ENCODE measurements at regions not wholly inside any gene's neighbourhood (a gene's known extent, or its start where the extent isn't known, plus 50 kb on each side); places are given as distances from the start of the nearest gene placed in this dataset.

DNA sequence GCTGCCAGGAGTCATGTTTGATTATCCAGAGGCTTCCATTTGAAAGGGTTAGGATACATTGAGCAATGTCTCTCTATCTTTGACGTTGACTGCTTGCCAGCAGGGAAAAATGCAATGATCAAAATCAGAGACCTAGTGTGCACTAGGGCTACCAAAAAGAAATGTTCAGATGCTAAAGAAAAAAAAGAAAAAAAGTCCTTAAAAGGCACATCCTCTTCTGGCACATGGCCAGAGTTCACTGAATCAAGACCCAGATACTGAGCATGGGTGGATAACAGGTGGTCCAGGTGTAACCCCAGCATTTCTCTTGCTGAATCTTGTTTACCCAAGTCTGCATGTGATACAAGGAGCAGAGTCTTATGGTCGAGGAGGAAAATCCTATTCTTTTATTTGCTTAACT is 899.3 kb downstream of the SORCS3 start:
- Histone ChIP-seq H3K4me2 (ENCODE audit: low read length) (no peak overlapping the region), H3K36me3 (ENCODE audit: control insufficient read depth in 1 of 2, insufficient read depth in 2 of 2, low read length in 2 of 2) (no peaks in the 10 kb centered on the region), H4K12ac (ENCODE audit: low read depth, low read length) (no peak overlapping the region), H3K27me3 (ENCODE audit: insufficient read depth, low read length) (no peaks in the 10 kb centered on the region), H2BK120ac (ENCODE audit: insufficient read depth, low read length, poor library complexity) (no peak overlapping the region), H4K8ac (ENCODE audit: low read depth, low read length) (no peak overlapping the region), H3K23ac (ENCODE audit: low read length) (no peak overlapping the region), H3K4me1 (ENCODE audit: control insufficient read depth in 1 of 2, insufficient read depth in 2 of 2, low read length in 2 of 2) (no peaks in the 10 kb centered on the region), H3K27ac (ENCODE audit: low read depth, low read length) (no peak overlapping the region), H3K18ac (ENCODE audit: low read length) (no peak overlapping the region), H2BK12ac (ENCODE audit: low read length) (no peak overlapping the region), H2BK5ac (ENCODE audit: low read depth, low read length, poor library complexity) (no peak overlapping the region), H3K9ac (ENCODE audit: low read length) (no peak overlapping the region), H3K79me1 (ENCODE audit: low read length) (no peaks in the 10 kb centered on the region), H3K4ac (ENCODE audit: low read depth, low read length) (no peak overlapping the region), H2AFZ (ENCODE audit: insufficient read depth, low read length, poor library complexity) (no peak overlapping the region), H4K91ac (ENCODE audit: low read depth, low read length) (no peak overlapping the region), H3K14ac (ENCODE audit: low read length) (no peak overlapping the region), H3K79me2 (ENCODE audit: control insufficient read depth, insufficient read depth, low read length, poor library complexity) (no peaks in the 10 kb centered on the region), H3K9me3 (ENCODE audit: insufficient read depth, low read depth, low read length) (no peaks in the 10 kb centered on the region), H3K4me3 (ENCODE audit: low read depth, low read length) (no peak overlapping the region), H2AK5ac (ENCODE audit: low read length) (no peak overlapping the region)
- DNase-seq = no peak
- WGBS (ENCODE audit: extremely low coverage, insufficient coverage, insufficient read length) = no CpG with 5 or more reads among the region's 2 CpGs

DNA sequence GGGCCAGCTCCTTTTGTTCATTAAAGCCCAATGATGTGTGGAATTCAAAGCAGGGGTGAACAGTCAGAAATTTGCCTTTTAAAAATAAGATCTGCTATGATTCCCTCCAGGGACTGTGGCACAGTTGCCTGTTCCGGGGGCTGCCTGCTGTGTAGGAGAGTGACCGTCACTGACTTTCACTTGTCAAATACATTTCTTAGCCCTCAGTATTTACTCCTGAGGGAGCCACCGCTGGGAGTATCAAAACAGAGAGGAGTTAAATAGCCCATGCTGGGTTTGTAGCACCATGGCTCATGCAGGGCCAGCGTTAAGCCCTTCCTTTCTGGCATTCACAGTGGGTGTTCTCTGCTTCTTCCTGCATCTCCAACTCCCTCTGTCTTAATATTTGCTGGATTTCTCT is 897.8 kb downstream of the SORCS3 start:
- Histone ChIP-seq H3K4me1 (ENCODE audit: control insufficient read depth in 1 of 2, insufficient read depth in 2 of 2, low read length in 2 of 2) (no peaks in the 10 kb centered on the region), H3K4me3 (ENCODE audit: low read depth, low read length) (no peak overlapping the region), H3K36me3 (ENCODE audit: control insufficient read depth in 1 of 2, insufficient read depth in 2 of 2, low read length in 2 of 2) (no peaks in the 10 kb centered on the region), H3K79me1 (ENCODE audit: low read length) (no peaks in the 10 kb centered on the region), H4K12ac (ENCODE audit: low read depth, low read length) (no peak overlapping the region), H3K4me2 (ENCODE audit: low read length) (no peak overlapping the region), H3K27ac (ENCODE audit: low read depth, low read length) (no peak overlapping the region), H2BK12ac (ENCODE audit: low read length) (no peak overlapping the region), H2BK120ac (ENCODE audit: insufficient read depth, low read length, poor library complexity) (no peak overlapping the region), H3K14ac (ENCODE audit: low read length) (no peak overlapping the region), H2BK5ac (ENCODE audit: low read depth, low read length, poor library complexity) (no peak overlapping the region), H3K9me3 (ENCODE audit: insufficient read depth, low read depth, low read length) (no peaks in the 10 kb centered on the region), H3K23ac (ENCODE audit: low read length) (no peak overlapping the region), H3K79me2 (ENCODE audit: control insufficient read depth, insufficient read depth, low read length, poor library complexity) (no peaks in the 10 kb centered on the region), H2AFZ (ENCODE audit: insufficient read depth, low read length, poor library complexity) (no peak overlapping the region), H3K27me3 (ENCODE audit: insufficient read depth, low read length) (no peaks in the 10 kb centered on the region), H3K18ac (ENCODE audit: low read length) (no peak overlapping the region), H3K4ac (ENCODE audit: low read depth, low read length) (no peak overlapping the region), H4K91ac (ENCODE audit: low read depth, low read length) (no peak overlapping the region), H3K9ac (ENCODE audit: low read length) (no peak overlapping the region), H4K8ac (ENCODE audit: low read depth, low read length) (no peak overlapping the region), H2AK5ac (ENCODE audit: low read length) (no peak overlapping the region)
- no peak for DNase-seq
- WGBS (ENCODE audit: extremely low coverage, insufficient coverage, insufficient read length) = no CpG with 5 or more reads among the region's 4 CpGs

DNA sequence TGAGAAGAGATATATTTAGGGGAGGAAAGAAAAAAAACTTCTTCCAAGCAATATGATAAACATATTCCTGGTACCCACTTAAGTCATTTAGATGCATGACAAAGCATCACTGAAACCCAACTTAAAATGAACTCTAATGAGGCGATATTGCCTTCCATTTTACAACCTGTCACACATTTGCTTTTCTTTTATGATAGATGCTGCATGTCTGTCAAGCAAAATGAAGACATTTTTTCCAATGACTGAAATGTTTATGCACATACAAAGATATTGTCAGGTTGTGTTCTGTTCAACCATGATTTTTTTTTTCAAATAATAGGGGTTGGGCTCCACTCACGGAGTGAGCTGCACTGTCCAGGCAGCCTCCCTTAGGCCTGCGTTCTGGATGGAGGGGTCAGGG is 894.4 kb downstream of the SORCS3 start:
- no peak overlapping the region for H3K23ac ChIP-seq (ENCODE audit: low read length)
- no peaks in the 10 kb centered on the region for H3K4me1 ChIP-seq (ENCODE audit: control insufficient read depth in 1 of 2, insufficient read depth in 2 of 2, low read length in 2 of 2)
- no peak overlapping the region for H2BK12ac ChIP-seq (ENCODE audit: low read length)
- H3K9me3 ChIP-seq (ENCODE audit: insufficient read depth, low read depth, low read length) = no peaks in the 10 kb centered on the region
- H3K27me3 ChIP-seq (ENCODE audit: insufficient read depth, low read length) = no peaks in the 10 kb centered on the region
- H3K18ac ChIP-seq (ENCODE audit: low read length) = no peak overlapping the region
- H2AFZ ChIP-seq (ENCODE audit: insufficient read depth, low read length, poor library complexity) = no peak overlapping the region
- H3K79me2 ChIP-seq (ENCODE audit: control insufficient read depth, insufficient read depth, low read length, poor library complexity) = no peaks in the 10 kb centered on the region
- H2AK5ac ChIP-seq (ENCODE audit: low read length) = no peak overlapping the region
- no peak overlapping the region for H4K12ac ChIP-seq (ENCODE audit: low read depth, low read length)
- DNase-seq = no peak
- no peaks in the 10 kb centered on the region for H3K36me3 ChIP-seq (ENCODE audit: control insufficient read depth in 1 of 2, insufficient read depth in 2 of 2, low read length in 2 of 2)
- no peak overlapping the region for H4K91ac ChIP-seq (ENCODE audit: low read depth, low read length)
- no peak overlapping the region for H2BK120ac ChIP-seq (ENCODE audit: insufficient read depth, low read length, poor library complexity)
- H4K8ac ChIP-seq (ENCODE audit: low read depth, low read length) = no peak overlapping the region
- H3K27ac ChIP-seq (ENCODE audit: low read depth, low read length) = no peak overlapping the region
- H2BK5ac ChIP-seq (ENCODE audit: low read depth, low read length, poor library complexity) = no peak overlapping the region
- H3K9ac ChIP-seq (ENCODE audit: low read length) = no peak overlapping the region
- H3K4ac ChIP-seq (ENCODE audit: low read depth, low read length) = no peak overlapping the region
- no peak overlapping the region for H3K14ac ChIP-seq (ENCODE audit: low read length)
- H3K79me1 ChIP-seq (ENCODE audit: low read length) = no peaks in the 10 kb centered on the region
- no peak overlapping the region for H3K4me2 ChIP-seq (ENCODE audit: low read length)
- no CpG with 5 or more reads among the region's 3 CpGs for WGBS (ENCODE audit: extremely low coverage, insufficient coverage, insufficient read length)
- no peak overlapping the region for H3K4me3 ChIP-seq (ENCODE audit: low read depth, low read length)

DNA sequence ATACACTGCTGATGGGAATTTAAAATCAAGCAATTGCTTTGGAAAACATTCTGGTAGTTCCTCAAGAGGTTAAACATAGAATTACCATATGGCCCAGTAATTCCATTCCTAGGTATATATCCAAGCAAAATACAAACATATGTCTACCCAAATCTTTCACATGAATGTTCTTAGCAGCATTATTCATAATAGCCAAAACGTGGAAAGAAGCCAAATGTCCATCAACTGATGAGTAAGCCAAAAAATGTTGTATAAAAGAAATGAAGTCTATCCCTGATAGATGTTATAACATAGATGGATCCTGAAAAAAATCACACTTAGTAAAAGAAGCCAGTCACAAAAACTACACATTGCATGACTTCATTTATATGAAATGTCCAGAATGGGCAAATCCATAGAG is 893.0 kb downstream of the SORCS3 start:
- H3K79me1 ChIP-seq (ENCODE audit: low read length) = no peaks in the 10 kb centered on the region
- no peaks in the 10 kb centered on the region for H3K9me3 ChIP-seq (ENCODE audit: insufficient read depth, low read depth, low read length)
- no peaks in the 10 kb centered on the region for H3K27me3 ChIP-seq (ENCODE audit: insufficient read depth, low read length)
- no peak overlapping the region for H2AFZ ChIP-seq (ENCODE audit: insufficient read depth, low read length, poor library complexity)
- H2BK5ac ChIP-seq (ENCODE audit: low read depth, low read length, poor library complexity) = no peak overlapping the region
- no peak overlapping the region for H3K27ac ChIP-seq (ENCODE audit: low read depth, low read length)
- H2AK5ac ChIP-seq (ENCODE audit: low read length) = no peak overlapping the region
- WGBS (ENCODE audit: extremely low coverage, insufficient coverage, insufficient read length) = no CpG with 5 or more reads among the region's 1 CpG
- H3K23ac ChIP-seq (ENCODE audit: low read length) = no peak overlapping the region
- no peak overlapping the region for H3K14ac ChIP-seq (ENCODE audit: low read length)
- H3K4me1 ChIP-seq (ENCODE audit: control insufficient read depth in 1 of 2, insufficient read depth in 2 of 2, low read length in 2 of 2) = no peaks in the 10 kb centered on the region
- H4K91ac ChIP-seq (ENCODE audit: low read depth, low read length) = no peak overlapping the region
- no peak overlapping the region for H3K4ac ChIP-seq (ENCODE audit: low read depth, low read length)
- no peak overlapping the region for H2BK12ac ChIP-seq (ENCODE audit: low read length)
- no peaks in the 10 kb centered on the region for H3K36me3 ChIP-seq (ENCODE audit: control insufficient read depth in 1 of 2, insufficient read depth in 2 of 2, low read length in 2 of 2)
- H3K4me2 ChIP-seq (ENCODE audit: low read length) = no peak overlapping the region
- H3K79me2 ChIP-seq (ENCODE audit: control insufficient read depth, insufficient read depth, low read length, poor library complexity) = no peaks in the 10 kb centered on the region
- no peak overlapping the region for H4K12ac ChIP-seq (ENCODE audit: low read depth, low read length)
- no peak overlapping the region for H3K18ac ChIP-seq (ENCODE audit: low read length)
- no peak overlapping the region for H3K9ac ChIP-seq (ENCODE audit: low read length)
- H4K8ac ChIP-seq (ENCODE audit: low read depth, low read length) = no peak overlapping the region
- DNase-seq = no peak
- no peak overlapping the region for H3K4me3 ChIP-seq (ENCODE audit: low read depth, low read length)
- no peak overlapping the region for H2BK120ac ChIP-seq (ENCODE audit: insufficient read depth, low read length, poor library complexity)

All from trophoblast cell (in vitro differentiated cells and primary cell).